OCI-LY1 (cell line): ENCODE measurements at regions not wholly inside any gene's neighbourhood (a gene's known extent, or its start where the extent isn't known, plus 50 kb on each side); places are given as distances from the start of the nearest gene placed in this dataset.

Experiments used
- H2AFZ ChIP-seq: fragments of 200-600 bp; sonication (generic), shearing (Covaris generic); 2 replicates; pipeline ENCODE4 v1.6.0; 2014; ENCODE audit warnings: antibody characterized with exemption, mild to moderate bottlenecking, low read length
- H3F3A ChIP-seq: fragments of 200-600 bp; sonication (generic), shearing (Covaris generic); 2 replicates; pipeline ENCODE4 v1.6.0; 2014; ENCODE audit warnings: mild to moderate bottlenecking, antibody characterized with exemption, low read length, moderate library complexity; ENCODE audit not compliant: insufficient read depth
- H3K27ac ChIP-seq: fragments of 200-600 bp; sonication (generic); 2 replicates; pipeline ENCODE4 v1.5.1; 2014; ENCODE audit warnings: low read length, mixed run types, mild to moderate bottlenecking, low read depth; ENCODE audit not compliant: poor library complexity, severe bottlenecking
- H3K27me3 ChIP-seq: fragments of 200-600 bp; sonication (generic); 2 replicates; pipeline ENCODE4 v1.6.0; 2014; ENCODE audit warnings: antibody characterized with exemption, mild to moderate bottlenecking, low read length, moderate library complexity; ENCODE audit not compliant: insufficient read depth
- H3K36me3 ChIP-seq: fragments of 200-600 bp; sonication (generic); 2 replicates; pipeline ENCODE4 v1.6.1; 2014; ENCODE audit warnings: mild to moderate bottlenecking, antibody characterized with exemption, low read length, moderate library complexity, mixed read lengths; ENCODE audit not compliant: insufficient read depth
- H3K4me1 ChIP-seq: fragments of 200-600 bp; sonication (generic); 2 replicates; pipeline ENCODE4 v1.5.1; 2014; ENCODE audit warnings: mild to moderate bottlenecking, low read length, moderate library complexity; ENCODE audit not compliant: insufficient read depth, severe bottlenecking
- H3K4me2 ChIP-seq: fragments of 200-600 bp; sonication (generic), shearing (Covaris generic); 2 replicates; pipeline ENCODE4 v1.6.1; 2014; ENCODE audit warnings: low read length
- H3K4me3 ChIP-seq: fragments of 200-600 bp; sonication (generic); 2 replicates; pipeline ENCODE4 v1.5.1; 2014; ENCODE audit warnings: low read length, low read depth, mild to moderate bottlenecking, mixed read lengths; ENCODE audit not compliant: poor library complexity, severe bottlenecking
- H3K79me2 ChIP-seq: fragments of 200-600 bp; shearing (Covaris generic); 2 replicates; pipeline ENCODE4 v1.6.1; 2016; ENCODE audit warnings: mixed run types, low read length, mixed read lengths; ENCODE audit not compliant: insufficient read depth
- H3K9ac ChIP-seq: fragments of 200-600 bp; sonication (generic), shearing (Covaris generic); 2 replicates; pipeline ENCODE4 v1.6.1; 2014; ENCODE audit warnings: mild to moderate bottlenecking, low read length, mixed read lengths
- H3K9me2 ChIP-seq: fragments of 200-600 bp; sonication (generic), shearing (Covaris generic); 2 replicates; pipeline ENCODE4 v1.6.1; 2014; ENCODE audit warnings: low read depth, mild to moderate bottlenecking, low read length, mixed read lengths
- H3K9me3 ChIP-seq: fragments of 200-600 bp; shearing (Covaris generic); 2 replicates; pipeline ENCODE4 v1.6.1; 2014; ENCODE audit warnings: low read length, mixed read lengths
- H4K20me1 ChIP-seq: fragments of 200-600 bp; sonication (generic), shearing (Covaris generic); 2 replicates; pipeline ENCODE4 v1.6.0; 2016; ENCODE audit warnings: mild to moderate bottlenecking, low read length; ENCODE audit not compliant: insufficient read depth
- EZH2 ChIP-seq: fragments of 200-600 bp; sonication (generic), shearing (Covaris generic); IDR thresholded peaks from 2 replicates; pipeline ENCODE4 v1.8.0; 2017; ENCODE audit warnings: borderline replicate concordance, mixed run types, mild to moderate bottlenecking, antibody characterized with exemption, low read length, moderate library complexity, mixed read lengths
- TF ChIP-seq, protein P1 (sequence below): fragments of 200-600 bp; sonication (generic), shearing (Covaris generic); IDR thresholded peaks from 2 replicates; pipeline ENCODE4 v1.5.1; 2017; ENCODE audit warnings: mild to moderate bottlenecking, antibody characterized with exemption, low read length, moderate library complexity, mixed read lengths

DNA sequence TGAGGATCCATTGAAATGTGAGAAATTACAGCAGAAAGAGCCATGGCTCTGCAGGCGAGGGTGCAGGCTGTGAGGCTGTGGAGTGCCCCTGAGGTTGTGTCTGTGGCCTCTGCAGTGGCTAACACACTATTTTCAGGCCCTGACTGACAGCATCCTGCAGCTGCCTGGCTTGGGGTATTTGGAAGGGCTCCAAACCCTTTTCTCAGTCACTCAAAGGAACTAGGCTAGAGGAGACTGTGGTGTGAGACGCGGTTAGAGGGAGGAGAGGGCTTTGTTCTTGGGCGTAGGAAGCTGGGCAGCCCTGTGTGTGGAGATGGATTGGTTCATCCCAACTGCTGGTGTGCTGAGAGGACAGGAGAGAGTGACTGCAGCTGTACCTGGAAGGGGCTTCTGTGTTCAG, 134.9 kb downstream of the RAMP3 start:
- Histone ChIP-seq H3K4me1 (no peaks in the 10 kb centered on the region), H3K36me3 (no peaks in the 10 kb centered on the region), H3K4me3 (no peak overlapping the region), H3K79me2 (no peaks in the 10 kb centered on the region), H3K9me3 (peaks cover 10% of the 10 kb centered on the region; the same call in 1 of the 2 replicates), H2AFZ (no peak overlapping the region), H3K9me2 (no peaks in the 10 kb centered on the region), H4K20me1 (no peaks in the 10 kb centered on the region), H3K4me2 (no peak overlapping the region), H3K9ac (no peak overlapping the region), H3K27me3 (no peaks in the 10 kb centered on the region; the same call in 1 of the 2 replicates), H3K27ac (no peak overlapping the region), H3F3A (no peaks in the 10 kb centered on the region)
- no peak for TF ChIP-seq EZH2
- TF ChIP-seq, protein P1, sequence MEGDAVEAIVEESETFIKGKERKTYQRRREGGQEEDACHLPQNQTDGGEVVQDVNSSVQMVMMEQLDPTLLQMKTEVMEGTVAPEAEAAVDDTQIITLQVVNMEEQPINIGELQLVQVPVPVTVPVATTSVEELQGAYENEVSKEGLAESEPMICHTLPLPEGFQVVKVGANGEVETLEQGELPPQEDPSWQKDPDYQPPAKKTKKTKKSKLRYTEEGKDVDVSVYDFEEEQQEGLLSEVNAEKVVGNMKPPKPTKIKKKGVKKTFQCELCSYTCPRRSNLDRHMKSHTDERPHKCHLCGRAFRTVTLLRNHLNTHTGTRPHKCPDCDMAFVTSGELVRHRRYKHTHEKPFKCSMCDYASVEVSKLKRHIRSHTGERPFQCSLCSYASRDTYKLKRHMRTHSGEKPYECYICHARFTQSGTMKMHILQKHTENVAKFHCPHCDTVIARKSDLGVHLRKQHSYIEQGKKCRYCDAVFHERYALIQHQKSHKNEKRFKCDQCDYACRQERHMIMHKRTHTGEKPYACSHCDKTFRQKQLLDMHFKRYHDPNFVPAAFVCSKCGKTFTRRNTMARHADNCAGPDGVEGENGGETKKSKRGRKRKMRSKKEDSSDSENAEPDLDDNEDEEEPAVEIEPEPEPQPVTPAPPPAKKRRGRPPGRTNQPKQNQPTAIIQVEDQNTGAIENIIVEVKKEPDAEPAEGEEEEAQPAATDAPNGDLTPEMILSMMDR = no peak

GRCh38 chr7:45293295-45293942, 135.8 kb downstream of the RAMP3 start:
- H4K20me1 ChIP-seq = no peaks in the 10 kb centered on the region
- no peak overlapping the region for H3K9ac ChIP-seq
- no peaks in the 10 kb centered on the region for H3K9me2 ChIP-seq
- no peak for TF ChIP-seq EZH2
- TF ChIP-seq, protein P1 = no peak
- H2AFZ ChIP-seq = no peak overlapping the region
- H3K27me3 ChIP-seq = no peaks in the 10 kb centered on the region; the same call in 1 of the 2 replicates
- H3K36me3 ChIP-seq = no peaks in the 10 kb centered on the region
- no peaks in the 10 kb centered on the region for H3K79me2 ChIP-seq
- H3K4me1 ChIP-seq = no peaks in the 10 kb centered on the region
- H3K4me3 ChIP-seq = no peak overlapping the region
- no peak overlapping the region for H3K27ac ChIP-seq
- H3K4me2 ChIP-seq = no peak overlapping the region
- no peaks in the 10 kb centered on the region for H3F3A ChIP-seq
- peaks cover 4% of the 10 kb centered on the region; the same call in 1 of the 2 replicates for H3K9me3 ChIP-seq

DNA sequence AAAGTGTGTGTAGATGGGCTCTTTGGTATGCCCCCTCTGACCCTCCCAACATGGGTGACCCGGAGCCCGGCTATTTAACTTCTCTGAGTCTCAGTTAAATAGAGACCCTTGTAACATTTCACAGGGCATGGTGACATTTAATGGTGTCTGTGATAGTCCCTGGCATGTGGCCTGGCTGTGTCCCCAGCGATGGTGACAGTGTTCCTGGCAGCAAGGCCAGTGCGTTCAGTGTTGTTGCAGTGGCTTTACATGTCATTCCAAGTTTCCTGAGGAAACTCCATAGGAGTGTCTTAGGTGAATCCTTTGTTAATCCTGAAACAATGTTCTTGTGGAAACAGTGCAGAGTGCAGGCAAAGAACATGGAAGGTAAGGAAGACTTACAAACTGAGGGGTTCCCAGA, 137.0 kb downstream of the RAMP3 start:
- Histone ChIP-seq H3K9ac (no peak overlapping the region), H3K79me2 (no peaks in the 10 kb centered on the region), H3K36me3 (no peaks in the 10 kb centered on the region), H3F3A (no peaks in the 10 kb centered on the region), H2AFZ (no peak overlapping the region), H3K4me2 (no peak overlapping the region), H3K27ac (no peak overlapping the region), H3K27me3 (no peaks in the 10 kb centered on the region), H3K4me3 (no peak overlapping the region), H3K9me3 (no peaks in the 10 kb centered on the region), H4K20me1 (no peaks in the 10 kb centered on the region), H3K9me2 (no peaks in the 10 kb centered on the region), H3K4me1 (no peaks in the 10 kb centered on the region)
- TF ChIP-seq EZH2 = no peak

DNA sequence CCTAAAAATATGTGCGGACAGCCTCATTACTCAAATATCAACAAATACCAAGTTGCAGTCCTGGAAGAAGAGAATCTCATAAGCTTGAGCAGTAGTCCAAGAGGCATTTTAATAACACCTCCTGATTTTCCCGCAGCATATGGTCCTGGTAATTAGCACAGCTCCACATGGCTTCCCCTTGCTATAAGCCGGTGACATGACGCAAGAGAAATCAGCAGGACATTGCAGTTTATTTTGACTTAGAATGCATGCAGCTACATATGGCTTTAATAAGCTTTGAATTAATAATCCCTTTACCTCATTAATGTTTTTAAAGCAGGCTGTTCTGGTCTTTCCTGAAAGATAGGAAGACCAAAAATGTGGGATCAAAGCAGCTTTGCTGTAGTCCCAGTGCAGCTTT, 137.6 kb downstream of the RAMP3 start:
- no peaks in the 10 kb centered on the region for H3K79me2 ChIP-seq
- H3K4me2 ChIP-seq = no peak overlapping the region
- no peak overlapping the region for H3K9ac ChIP-seq
- H3K27me3 ChIP-seq = no peaks in the 10 kb centered on the region
- H3K27ac ChIP-seq = no peak overlapping the region
- H3K9me3 ChIP-seq = no peaks in the 10 kb centered on the region
- H3K9me2 ChIP-seq = no peaks in the 10 kb centered on the region
- H3K4me1 ChIP-seq = no peaks in the 10 kb centered on the region
- no peaks in the 10 kb centered on the region for H4K20me1 ChIP-seq
- no peaks in the 10 kb centered on the region for H3F3A ChIP-seq
- H3K4me3 ChIP-seq = no peak overlapping the region
- H2AFZ ChIP-seq = no peak overlapping the region
- TF ChIP-seq EZH2 = no peak
- TF ChIP-seq, protein P1 = no peak
- no peaks in the 10 kb centered on the region for H3K36me3 ChIP-seq
